Urinary bladder (tissue), 3 donors: ENCODE measurements at regions not wholly inside any gene's neighbourhood (a gene's known extent, or its start where the extent isn't known, plus 50 kb on each side); places are given as distances from the start of the nearest gene placed in this dataset.

Source experiments
- DNase-seq: peaks from one replicate; pipeline ENCODE4 v3.0.0-alpha.2; 2015; ENCODE audit errors: extremely low spot score
- H3K27ac ChIP-seq: one replicate; pipeline ENCODE4 v1.5.1; 2013; ENCODE audit warnings: low read depth, mild to moderate bottlenecking, moderate library complexity
- H3K36me3 ChIP-seq: one replicate; pipeline ENCODE4 v1.6.1; 2013; ENCODE audit warnings: mild to moderate bottlenecking, moderate library complexity; ENCODE audit not compliant: insufficient read depth
- H3K4me1 ChIP-seq: one replicate; pipeline ENCODE4 v1.6.1; 2013; ENCODE audit warnings: mild to moderate bottlenecking, moderate library complexity; ENCODE audit not compliant: insufficient read depth
- H3K4me3 ChIP-seq: one replicate; pipeline ENCODE4 v1.5.1; 2013; ENCODE audit warnings: low read depth, low read length
- WGBS: extraction: QIAGEN DNeasy Blood & Tissue Kit; methylation state at CpG from one replicate; pipeline ENCODE4 v1.1.7; 2013; 5-methylcytosine and 5-hydroxymethylcytosine counted together
- donor health status: healthy with polysubstance abuse.
- donor health status: healthy.

GRCh38 chr19:29297381-29297780 is 84.4 kb upstream of the UQCRFS1 start:
- Histone ChIP-seq H3K4me3 (no peak overlapping the region), H3K4me1 (no peaks in the 10 kb centered on the region), H3K27ac (no peak overlapping the region), H3K36me3 (no peaks in the 10 kb centered on the region)
- 78% methylated on average over 6 of the region's 6 CpGs for WGBS
- DNase-seq = no peak

- no peak overlapping the region for H3K27ac ChIP-seq
- H3K4me3 ChIP-seq = no peak overlapping the region
- no peaks in the 10 kb centered on the region for H3K4me1 ChIP-seq
- DNase-seq = no peak
- H3K36me3 ChIP-seq = no peaks in the 10 kb centered on the region
- WGBS = 79% methylated on average over 15 of the region's 15 CpGs
Observed at GRCh38 chr19:29299416-29300380, 86.7 kb upstream of the UQCRFS1 start.

- Histone ChIP-seq H3K36me3 (no peaks in the 10 kb centered on the region), H3K4me3 (no peak overlapping the region), H3K4me1 (no peaks in the 10 kb centered on the region), H3K27ac (no peak overlapping the region)
- DNase-seq = no peak
- WGBS = 74% methylated on average over 10 of the region's 10 CpGs
Observed at GRCh38 chr19:29302002-29302928, 89.3 kb upstream of the UQCRFS1 start.

GRCh38 chr19:29303069-29303718 is 90.2 kb upstream of the UQCRFS1 start:
- no peak overlapping the region for H3K27ac ChIP-seq
- 80% methylated on average over 11 of the region's 11 CpGs for WGBS
- H3K4me1 ChIP-seq = no peaks in the 10 kb centered on the region
- H3K4me3 ChIP-seq = no peak overlapping the region
- H3K36me3 ChIP-seq = no peaks in the 10 kb centered on the region
- DNase-seq = no peak

- no peak overlapping the region for H3K27ac ChIP-seq
- no peak overlapping the region for H3K4me3 ChIP-seq
- 86% methylated on average over 5 of the region's 5 CpGs for WGBS
- H3K36me3 ChIP-seq = no peaks in the 10 kb centered on the region
- DNase-seq = no peak
- H3K4me1 ChIP-seq = no peaks in the 10 kb centered on the region
Observed at GRCh38 chr19:29303719-29304090, 90.8 kb upstream of the UQCRFS1 start.

GRCh38 chr19:29305268-29305667 is 92.3 kb upstream of the UQCRFS1 start:
- DNase-seq = no peak
- H3K4me1 ChIP-seq = no peaks in the 10 kb centered on the region
- H3K36me3 ChIP-seq = no peaks in the 10 kb centered on the region
- no peak overlapping the region for H3K27ac ChIP-seq
- no peak overlapping the region for H3K4me3 ChIP-seq
- 59% methylated on average over 1 of the region's 1 CpG for WGBS

- no peaks in the 10 kb centered on the region for H3K36me3 ChIP-seq
- 18% methylated on average over 12 of the region's 12 CpGs for WGBS
- H3K4me3 ChIP-seq = no peak overlapping the region
- H3K27ac ChIP-seq = no peak overlapping the region
- H3K4me1 ChIP-seq = no peaks in the 10 kb centered on the region
- DNase-seq = no peak
Observed at GRCh38 chr19:29308977-29309590, 96.1 kb upstream of the UQCRFS1 start.

- H3K27ac ChIP-seq = no peak overlapping the region
- H3K4me3 ChIP-seq = no peak overlapping the region
- no peak for DNase-seq
- H3K4me1 ChIP-seq = no peaks in the 10 kb centered on the region
- H3K36me3 ChIP-seq = no peaks in the 10 kb centered on the region
- 40% methylated on average over 9 of the region's 9 CpGs for WGBS
Observed at GRCh38 chr19:29309637-29310036, 96.7 kb upstream of the UQCRFS1 start.

- no peak overlapping the region for H3K27ac ChIP-seq
- 34% methylated on average over 14 of the region's 14 CpGs for WGBS
- no peak for DNase-seq
- no peaks in the 10 kb centered on the region for H3K36me3 ChIP-seq
- H3K4me3 ChIP-seq = no peak overlapping the region
- H3K4me1 ChIP-seq = no peaks in the 10 kb centered on the region
Observed at GRCh38 chr19:29311191-29311790, 98.3 kb upstream of the UQCRFS1 start.

GRCh38 chr19:29315556-29316190 is 102.7 kb upstream of the UQCRFS1 start:
- DNase-seq = no peak
- H3K36me3 ChIP-seq = no peaks in the 10 kb centered on the region
- 32% methylated on average over 4 of the region's 4 CpGs for WGBS
- no peak overlapping the region for H3K4me3 ChIP-seq
- H3K27ac ChIP-seq = no peak overlapping the region
- H3K4me1 ChIP-seq = no peaks in the 10 kb centered on the region

- Histone ChIP-seq H3K27ac (no peak overlapping the region), H3K4me3 (no peak overlapping the region), H3K4me1 (no peaks in the 10 kb centered on the region), H3K36me3 (no peaks in the 10 kb centered on the region)
- DNase-seq = no peak
- WGBS = 79% methylated on average over 6 of the region's 6 CpGs
Observed at GRCh38 chr19:29318581-29318980, 105.6 kb upstream of the UQCRFS1 start.

GRCh38 chr19:29320086-29320485 is 107.1 kb upstream of the UQCRFS1 start:
- Histone ChIP-seq H3K4me3 (no peak overlapping the region), H3K36me3 (no peaks in the 10 kb centered on the region), H3K27ac (no peak overlapping the region), H3K4me1 (no peaks in the 10 kb centered on the region)
- WGBS = 66% methylated on average over 5 of the region's 5 CpGs
- DNase-seq = no peak
